ENCODE measurements at regions not wholly inside any gene's neighbourhood (a gene's known extent, or its start where the extent isn't known, plus 50 kb on each side); places are given as distances from the start of the nearest gene placed in this dataset.

GRCh38 chr1:5779608-5780323, 212.5 kb downstream of the NPHP4 start:
- no peak overlapping the region for H3K4me3 ChIP-seq (replicated peaks; ENCODE audit: low read depth, low read length)
- no peak for TF ChIP-seq CTCF (IDR thresholded peaks at IDR 0.05; ENCODE audit: low read length, missing control alignments)
- DNase-seq (ENCODE audit: low read depth): no peak

- TF ChIP-seq CTCF (IDR thresholded peaks at IDR 0.05; ENCODE audit: low read length, missing control alignments): no peak
- no peak for DNase-seq (ENCODE audit: low read depth)
- H3K4me3 ChIP-seq (replicated peaks; ENCODE audit: low read depth, low read length): no peak overlapping the region
Observed at GRCh38 chr1:5776035-5776550, 216.1 kb downstream of the NPHP4 start.

GRCh38 chr1:5774019-5774418, 218.2 kb downstream of the NPHP4 start:
- no peak for DNase-seq (ENCODE audit: low read depth)
- no peak overlapping the region for H3K4me3 ChIP-seq (replicated peaks; ENCODE audit: low read depth, low read length)
- no peak for TF ChIP-seq CTCF (IDR thresholded peaks at IDR 0.05; ENCODE audit: low read length, missing control alignments)

- no peak overlapping the region for H3K4me3 ChIP-seq (replicated peaks; ENCODE audit: low read depth, low read length)
- no peak for TF ChIP-seq CTCF (IDR thresholded peaks at IDR 0.05; ENCODE audit: low read length, missing control alignments)
- no peak for DNase-seq (ENCODE audit: low read depth)
Observed at GRCh38 chr1:5771788-5772187, 220.4 kb downstream of the NPHP4 start.

- peak; percentile 3 for DNase-seq (ENCODE audit: low read depth)
- H3K4me3 ChIP-seq (replicated peaks; ENCODE audit: low read depth, low read length): no peak overlapping the region
- TF ChIP-seq CTCF (IDR thresholded peaks at IDR 0.05; ENCODE audit: low read length, missing control alignments): no peak
Observed at GRCh38 chr1:5770981-5771765, 221.1 kb downstream of the NPHP4 start.

GRCh38 chr1:5769760-5770159, 222.5 kb downstream of the NPHP4 start:
- H3K4me3 ChIP-seq (replicated peaks; ENCODE audit: low read depth, low read length): no peak overlapping the region
- no peak for DNase-seq (ENCODE audit: low read depth)
- no peak for TF ChIP-seq CTCF (IDR thresholded peaks at IDR 0.05; ENCODE audit: low read length, missing control alignments)

All from fibroblast of pulmonary artery (primary cell).